ENCODE measurements at regions not wholly inside any gene's neighbourhood (a gene's known extent, or its start where the extent isn't known, plus 50 kb on each side); places are given as distances from the start of the nearest gene placed in this dataset.

DNA sequence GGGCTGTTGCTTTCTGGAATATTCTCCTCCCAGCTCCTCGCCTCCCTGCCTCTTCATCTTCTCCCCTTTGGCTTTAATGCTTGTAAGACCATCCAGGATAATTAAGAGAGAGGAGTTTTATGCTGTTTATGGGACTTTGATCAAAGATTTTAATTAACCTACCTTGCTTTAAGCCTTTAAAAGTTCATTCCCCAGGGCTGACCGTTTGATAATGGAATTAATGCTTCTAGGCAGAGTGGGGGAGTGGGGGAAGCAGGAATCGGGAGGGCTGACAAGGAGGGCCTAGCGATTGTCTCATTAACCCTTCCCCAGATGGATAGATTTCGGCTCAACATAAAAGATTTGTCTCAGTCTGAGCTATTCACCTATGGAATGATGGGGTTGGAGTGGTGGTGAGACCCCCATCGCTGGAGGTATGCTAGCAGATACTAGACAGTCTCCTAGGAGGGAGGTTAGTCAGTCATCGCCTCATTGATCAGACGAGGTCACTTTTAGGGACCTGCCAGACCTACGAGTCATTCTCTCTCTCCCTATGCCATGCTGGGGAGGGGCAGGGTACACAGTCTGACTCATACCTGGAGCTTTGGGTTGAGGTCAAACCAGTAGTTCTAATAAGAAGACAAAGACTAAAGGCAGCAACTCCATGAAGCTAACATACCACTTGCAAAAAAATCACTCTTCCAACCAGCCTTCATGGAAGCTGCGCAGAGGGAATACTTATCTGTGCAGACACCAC lies 236.6 kb upstream of the NLRP1 start:
- Histone ChIP-seq H3F3A (ENCODE audit: insufficient read depth, low read depth) (no peaks in the 10 kb centered on the region), H3K4me1 (replicated peaks; ENCODE audit: insufficient read depth) (peaks cover 14% of the 10 kb centered on the region), H4K20me1 (ENCODE audit: insufficient read depth) (no peaks in the 10 kb centered on the region), H3K4me3 (no peak overlapping the region), H3K27ac (no peak overlapping the region), H3K9me2 (ENCODE audit: insufficient read depth) (no peaks in the 10 kb centered on the region), H3K27me3 (ENCODE audit: insufficient read depth, low read depth) (peaks cover 15% of the 10 kb centered on the region; the same call in 1 of the 2 replicates), H2AFZ (no peak overlapping the region), H3K4me2 (peak overlapping the region; percentile 35; the same call in 1 of the 2 replicates), H3K9me3 (ENCODE audit: insufficient read depth, low read depth) (no peaks in the 10 kb centered on the region), H3K36me3 (ENCODE audit: low read depth) (no peaks in the 10 kb centered on the region), H3K79me2 (ENCODE audit: low read depth) (no peaks in the 10 kb centered on the region)
- ChIA-PET CTCF (no interaction called here), POLR2A (ENCODE audit: unreplicated experiment) (no interaction called here)
- intact Hi-C loops (cut with micrococcal nuclease; ENCODE audit: unreplicated experiment): no loop called here
- no TSS peak for BruUV-seq (replicated peaks)
- peak in 1 of 2 experiments; percentile 37 for DNase-seq
- TF ChIP-seq, protein P1, sequence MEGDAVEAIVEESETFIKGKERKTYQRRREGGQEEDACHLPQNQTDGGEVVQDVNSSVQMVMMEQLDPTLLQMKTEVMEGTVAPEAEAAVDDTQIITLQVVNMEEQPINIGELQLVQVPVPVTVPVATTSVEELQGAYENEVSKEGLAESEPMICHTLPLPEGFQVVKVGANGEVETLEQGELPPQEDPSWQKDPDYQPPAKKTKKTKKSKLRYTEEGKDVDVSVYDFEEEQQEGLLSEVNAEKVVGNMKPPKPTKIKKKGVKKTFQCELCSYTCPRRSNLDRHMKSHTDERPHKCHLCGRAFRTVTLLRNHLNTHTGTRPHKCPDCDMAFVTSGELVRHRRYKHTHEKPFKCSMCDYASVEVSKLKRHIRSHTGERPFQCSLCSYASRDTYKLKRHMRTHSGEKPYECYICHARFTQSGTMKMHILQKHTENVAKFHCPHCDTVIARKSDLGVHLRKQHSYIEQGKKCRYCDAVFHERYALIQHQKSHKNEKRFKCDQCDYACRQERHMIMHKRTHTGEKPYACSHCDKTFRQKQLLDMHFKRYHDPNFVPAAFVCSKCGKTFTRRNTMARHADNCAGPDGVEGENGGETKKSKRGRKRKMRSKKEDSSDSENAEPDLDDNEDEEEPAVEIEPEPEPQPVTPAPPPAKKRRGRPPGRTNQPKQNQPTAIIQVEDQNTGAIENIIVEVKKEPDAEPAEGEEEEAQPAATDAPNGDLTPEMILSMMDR (conservative IDR thresholded peaks at IDR 0.05): no peak
- no peak for TF ChIP-seq EZH2 (IDR thresholded peaks at IDR 0.05; ENCODE audit: low read depth)

DNA sequence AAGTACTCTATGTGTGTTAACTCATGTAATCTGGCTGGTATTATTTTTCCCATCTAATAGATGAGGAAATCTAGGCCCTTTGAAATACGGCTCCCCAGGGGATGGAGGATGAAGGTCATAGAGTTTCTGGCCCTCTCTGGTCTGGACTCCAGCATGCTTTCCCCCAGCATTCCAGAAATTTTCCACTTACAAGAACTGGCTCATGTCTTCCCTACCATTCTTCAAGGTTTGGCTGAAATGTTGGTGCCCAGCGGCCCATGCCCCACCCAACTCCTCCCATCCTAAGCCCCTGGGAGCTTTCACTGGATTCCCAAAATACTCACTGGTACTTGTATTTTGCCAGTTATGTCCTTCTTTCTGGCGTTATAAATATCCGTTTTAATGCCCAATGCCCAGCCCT lies 237.5 kb upstream of the NLRP1 start:
- intact Hi-C loops (cut with micrococcal nuclease; ENCODE audit: unreplicated experiment): no loop called here
- Histone ChIP-seq H3K36me3 (ENCODE audit: low read depth) (no peaks in the 10 kb centered on the region), H2AFZ (no peak overlapping the region), H3K27me3 (ENCODE audit: insufficient read depth, low read depth) (peaks cover 13% of the 10 kb centered on the region; the same call in 1 of the 2 replicates), H3F3A (ENCODE audit: insufficient read depth, low read depth) (no peaks in the 10 kb centered on the region), H3K9me3 (ENCODE audit: insufficient read depth, low read depth) (no peaks in the 10 kb centered on the region), H3K4me3 (no peak overlapping the region), H3K4me2 (no peak overlapping the region), H3K27ac (no peak overlapping the region), H3K9me2 (ENCODE audit: insufficient read depth) (no peaks in the 10 kb centered on the region), H3K79me2 (ENCODE audit: low read depth) (no peaks in the 10 kb centered on the region), H4K20me1 (ENCODE audit: insufficient read depth) (no peaks in the 10 kb centered on the region), H3K4me1 (replicated peaks; ENCODE audit: insufficient read depth) (peaks cover 17% of the 10 kb centered on the region)
- POLR2A ChIA-PET (ENCODE audit: unreplicated experiment): no interaction called here
- DNase-seq: no peak
- CTCF ChIA-PET: no interaction called here
- TF ChIP-seq EZH2 (IDR thresholded peaks at IDR 0.05; ENCODE audit: low read depth): no peak
- TF ChIP-seq, protein P1 (conservative IDR thresholded peaks at IDR 0.05): no peak
- no TSS peak for BruUV-seq (replicated peaks)

DNA sequence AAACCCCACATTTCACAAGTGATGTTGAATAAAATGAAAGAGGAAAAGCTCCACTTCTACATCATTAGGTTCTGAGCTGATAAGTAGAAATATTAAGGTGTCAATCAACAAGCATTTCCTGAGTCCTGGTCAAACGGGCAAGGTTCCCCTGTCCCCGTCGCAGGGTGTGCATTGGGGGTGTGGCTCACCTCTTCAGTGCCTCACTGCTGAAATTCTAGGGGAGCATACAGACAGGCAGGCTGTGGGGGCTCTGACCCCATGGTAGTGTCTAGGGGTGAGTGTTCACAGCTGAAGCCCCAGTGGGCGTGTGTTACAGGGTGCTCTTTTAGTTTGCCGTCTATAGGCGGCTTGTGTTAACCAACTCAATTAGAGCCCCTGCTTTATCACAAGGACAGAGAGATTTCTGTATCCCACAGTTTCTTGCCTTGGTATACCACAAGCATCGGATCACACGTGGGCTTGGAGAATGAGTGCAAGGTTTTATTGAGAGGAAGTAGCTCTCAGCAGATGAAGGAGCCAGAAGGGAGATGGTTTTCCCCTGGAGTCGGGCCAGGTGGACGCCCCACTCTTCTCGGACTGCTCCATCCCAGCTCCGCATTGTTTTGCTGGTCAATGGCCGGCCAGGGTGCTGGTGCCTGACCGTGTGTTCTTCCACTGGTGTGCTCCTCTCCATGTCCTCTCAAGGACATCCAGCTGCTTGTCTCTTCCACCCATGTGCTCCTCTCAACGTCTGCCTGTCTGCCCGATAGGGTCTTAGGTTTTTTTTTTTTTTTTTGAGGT lies 238.2 kb upstream of the NLRP1 start:
- no peaks in the 10 kb centered on the region for H3K9me2 ChIP-seq (ENCODE audit: insufficient read depth)
- no peaks in the 10 kb centered on the region for H4K20me1 ChIP-seq (ENCODE audit: insufficient read depth)
- no peak for DNase-seq
- H3K36me3 ChIP-seq (ENCODE audit: low read depth): no peaks in the 10 kb centered on the region
- intact Hi-C loops (cut with micrococcal nuclease; ENCODE audit: unreplicated experiment): no loop called here
- H3F3A ChIP-seq (ENCODE audit: insufficient read depth, low read depth): no peaks in the 10 kb centered on the region
- H3K9me3 ChIP-seq (ENCODE audit: insufficient read depth, low read depth): no peaks in the 10 kb centered on the region
- H3K4me3 ChIP-seq: no peak overlapping the region
- no peaks in the 10 kb centered on the region for H3K79me2 ChIP-seq (ENCODE audit: low read depth)
- ChIA-PET CTCF (interaction anchor here (0.7 kb wide), 1 partner anchor 471 kb away, joined by 8 read pairs; no protein-coding TSS in a partner anchor), POLR2A (ENCODE audit: unreplicated experiment) (no interaction called here)
- H3K4me1 ChIP-seq (replicated peaks; ENCODE audit: insufficient read depth): peaks cover 20% of the 10 kb centered on the region
- no peak overlapping the region for H2AFZ ChIP-seq
- H3K27ac ChIP-seq: no peak overlapping the region
- no peak for TF ChIP-seq EZH2 (IDR thresholded peaks at IDR 0.05; ENCODE audit: low read depth)
- TF ChIP-seq, protein P1 (conservative IDR thresholded peaks at IDR 0.05): no peak
- H3K27me3 ChIP-seq (ENCODE audit: insufficient read depth, low read depth): peaks cover 6% of the 10 kb centered on the region; the same call in 1 of the 2 replicates
- BruUV-seq (replicated peaks): no TSS peak
- H3K4me2 ChIP-seq: no peak overlapping the region
